ENCODE measurements at regions not wholly inside any gene's neighbourhood (a gene's known extent, or its start where the extent isn't known, plus 50 kb on each side); places are given as distances from the start of the nearest gene placed in this dataset.

DNA sequence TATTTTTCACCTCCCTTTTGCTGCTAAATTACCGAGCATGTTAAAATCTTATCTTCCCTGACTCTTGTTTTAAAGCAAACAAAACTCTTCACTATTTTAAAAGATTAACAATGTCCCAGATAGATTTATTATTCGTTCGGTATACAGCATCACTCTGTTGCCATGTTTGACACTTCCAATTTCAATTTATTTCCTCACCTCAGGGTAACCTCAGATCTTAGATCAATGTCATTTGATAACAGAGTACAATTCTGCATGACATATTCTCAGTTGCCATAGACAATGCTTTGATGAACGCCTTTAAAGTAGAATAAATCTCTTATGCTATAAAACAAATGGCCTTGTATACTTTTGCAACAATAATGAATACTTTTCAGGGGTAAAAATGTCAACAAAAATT is 1078.1 kb upstream of the IGFBP7 start:
- no peak for DNase-seq

- DNase-seq, result no peak
Observed at GRCh38 chr4:58175024-58175423, 1064.8 kb upstream of the IGFBP7 start.

GRCh38 chr4:58166490-58166889 is 1056.3 kb upstream of the IGFBP7 start:
- no peak for DNase-seq

- no peak for DNase-seq
Observed at GRCh38 chr4:58163156-58163555, 1053.0 kb upstream of the IGFBP7 start.

DNA sequence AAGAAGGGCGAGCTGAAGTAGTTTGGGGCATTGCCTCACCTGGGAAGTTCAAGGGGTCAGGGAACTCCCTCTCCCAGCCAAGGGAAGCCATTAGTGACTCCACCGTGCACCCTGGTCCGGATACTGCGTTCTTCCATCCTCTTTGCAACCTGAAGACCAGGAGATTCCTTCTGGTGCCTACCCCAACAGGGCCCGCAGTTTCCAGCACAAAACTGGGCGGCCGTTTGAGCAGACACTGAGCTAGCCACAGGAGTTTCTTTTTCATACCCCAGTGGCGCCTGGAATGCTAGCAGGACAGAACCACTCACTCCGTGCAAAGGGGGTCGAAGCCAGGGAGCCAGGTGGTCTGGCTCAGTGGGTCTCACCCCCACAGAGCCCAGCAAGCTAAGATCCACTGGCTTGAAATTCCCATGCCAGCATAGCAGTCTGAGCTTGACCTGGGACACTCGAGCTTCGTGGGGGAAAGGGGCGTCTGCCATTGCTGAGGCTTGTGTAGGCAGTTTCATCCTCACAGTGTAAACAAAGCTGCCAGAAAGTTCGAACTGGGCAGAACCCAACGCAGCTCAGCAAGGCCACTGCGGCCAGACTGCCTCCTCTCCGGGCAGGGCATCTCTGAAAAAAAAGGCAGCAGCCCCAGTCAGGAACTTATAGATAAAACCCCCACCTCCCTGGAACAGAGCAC is 1039.4 kb upstream of the IGFBP7 start:
- no peak for DNase-seq

DNA sequence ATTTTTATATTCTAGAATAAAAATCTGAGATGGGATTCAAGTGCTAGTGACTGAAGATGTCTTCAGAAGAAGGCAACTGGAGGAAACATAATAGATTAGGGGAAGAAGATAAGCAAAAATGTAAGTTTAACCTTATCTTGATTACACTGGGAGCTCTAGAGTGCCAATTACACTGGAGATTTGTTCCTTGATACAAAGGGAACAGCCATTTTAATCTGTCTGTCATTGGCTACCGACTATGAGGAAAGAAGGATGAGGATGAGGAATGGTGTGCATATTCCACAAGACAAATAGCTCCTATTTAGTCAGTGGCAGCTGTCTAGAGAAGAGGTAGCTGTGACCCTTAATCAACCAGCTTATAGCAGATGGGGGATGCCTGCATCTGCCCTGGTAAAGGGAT is 1034.5 kb upstream of the IGFBP7 start:
- no peak for DNase-seq

GRCh38 chr4:58138786-58139668 is 1028.8 kb upstream of the IGFBP7 start:
- DNase-seq, result no peak

DNA sequence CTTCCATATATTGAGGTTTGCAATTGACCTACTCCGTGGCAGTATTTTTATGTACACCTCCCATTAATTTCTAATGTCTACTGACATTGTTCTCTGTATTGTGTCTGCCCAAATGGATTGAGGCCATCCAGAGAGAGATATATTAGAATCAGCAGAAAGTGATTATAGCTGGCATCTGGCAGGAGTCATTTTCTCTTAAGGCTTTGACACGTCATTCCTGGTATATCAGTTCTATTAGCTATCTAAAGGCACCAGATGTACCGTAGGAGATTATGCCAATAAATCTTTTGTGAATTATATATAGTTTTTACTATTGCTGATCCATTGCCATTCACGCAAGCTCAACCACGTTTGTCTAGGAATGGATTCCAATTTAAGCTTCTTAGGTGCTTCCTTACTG is 1026.4 kb upstream of the IGFBP7 start:
- DNase-seq, result no peak

GRCh38 chr4:58127680-58128079 is 1017.5 kb upstream of the IGFBP7 start:
- no peak for DNase-seq

GRCh38 chr4:58119298-58119697 is 1009.1 kb upstream of the IGFBP7 start:
- DNase-seq, result no peak

DNA sequence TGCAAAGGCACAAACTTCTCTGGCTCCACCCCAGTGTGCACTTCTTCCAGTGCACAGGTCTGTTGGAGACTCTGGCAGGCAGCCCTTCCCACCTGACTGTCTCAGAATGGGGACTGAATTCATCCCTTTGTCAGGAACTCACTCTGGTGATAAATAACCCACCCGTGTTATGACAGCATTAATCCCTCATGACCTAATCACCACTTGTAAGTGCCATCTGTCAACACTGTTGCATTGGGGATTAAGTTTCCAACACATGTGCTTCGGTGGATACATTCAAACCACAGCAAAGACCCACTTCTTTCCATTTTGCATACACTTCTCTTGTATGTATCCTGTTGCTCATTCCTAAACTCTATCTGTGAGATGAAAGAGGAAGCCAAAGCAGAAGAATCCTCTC is 1002.9 kb upstream of the IGFBP7 start:
- no peak for DNase-seq

DNA sequence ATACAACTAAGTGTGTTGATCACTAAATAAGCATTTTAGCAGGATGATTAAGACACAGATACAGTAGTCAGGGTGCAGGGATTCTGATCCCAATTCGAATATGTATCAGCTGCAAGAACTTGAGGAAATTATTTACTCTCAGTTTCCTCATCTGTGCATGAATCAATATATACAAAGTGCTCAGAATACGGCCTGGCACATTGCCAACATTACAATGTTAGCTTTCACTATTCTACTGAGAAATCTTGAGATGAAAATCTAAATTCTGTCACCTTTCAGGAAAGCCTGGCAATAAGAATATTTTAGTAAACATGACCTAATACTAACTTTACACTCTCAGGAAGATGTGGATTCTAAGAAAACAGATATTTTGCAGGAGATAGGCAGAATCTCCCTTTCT is 1001.6 kb upstream of the IGFBP7 start:
- no peak for DNase-seq

DNA sequence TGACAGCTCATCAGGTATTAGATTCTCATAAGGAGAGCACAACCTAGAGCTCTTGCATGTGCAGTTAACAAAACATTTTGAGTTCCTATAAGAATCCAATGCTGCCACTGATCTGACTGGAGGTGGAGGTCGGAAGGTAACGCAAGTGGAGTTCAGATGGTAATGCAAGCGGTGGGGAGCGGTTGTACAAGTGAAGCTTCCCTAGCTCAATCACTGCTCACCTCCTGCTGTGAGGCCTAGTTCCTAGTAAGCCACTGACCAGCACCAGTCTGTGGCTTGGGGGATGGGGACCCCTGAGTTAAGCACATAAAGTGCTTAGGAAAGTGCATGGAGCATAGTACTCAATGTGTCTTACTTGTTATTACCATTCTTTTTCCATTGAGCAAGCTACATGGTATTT is 983.2 kb upstream of the IGFBP7 start:
- DNase-seq, result no peak

DNA sequence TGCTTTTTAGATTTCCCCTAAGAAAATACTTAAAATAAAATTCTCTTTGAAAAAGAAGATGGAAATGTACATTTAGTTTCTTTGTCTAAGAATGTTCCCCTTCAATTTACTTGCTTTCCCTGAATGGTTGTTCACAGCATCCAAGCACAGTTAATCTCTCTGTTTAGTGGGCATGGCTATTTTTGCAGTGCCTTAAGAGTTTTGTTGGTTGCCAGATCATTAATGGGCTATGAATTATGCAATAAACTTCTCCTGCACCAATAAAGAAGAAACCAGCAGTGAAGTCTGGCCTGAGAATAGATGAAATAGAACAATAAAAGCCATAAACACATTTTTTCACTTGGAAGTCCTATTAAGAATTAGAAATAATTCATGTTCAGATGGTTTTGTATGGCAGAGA is 980.4 kb upstream of the IGFBP7 start:
- no peak for DNase-seq

GRCh38 chr4:58081356-58081755 is 971.2 kb upstream of the IGFBP7 start:
- DNase-seq, result no peak

- no peak for DNase-seq
Observed at GRCh38 chr4:58075724-58076123, 965.5 kb upstream of the IGFBP7 start.

DNA sequence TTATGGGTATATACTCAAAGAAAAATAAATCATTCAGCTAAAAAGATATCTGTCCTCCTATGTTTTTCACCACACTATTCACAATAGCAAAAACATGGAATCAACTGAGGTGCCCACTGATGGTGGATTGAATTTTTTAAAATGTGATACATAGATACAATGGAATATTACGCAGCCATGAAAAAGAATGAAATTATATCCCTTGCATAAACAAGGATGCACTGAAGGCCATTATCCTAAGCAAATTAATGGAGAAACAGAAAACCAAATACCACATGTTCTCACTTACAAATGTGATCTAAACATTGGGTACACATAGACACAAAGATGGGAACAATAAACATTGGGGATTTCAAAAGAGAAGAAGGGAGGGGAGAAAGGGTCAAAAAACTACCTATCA is 964.2 kb upstream of the IGFBP7 start:
- no peak for DNase-seq

GRCh38 chr4:58070726-58071125 is 960.5 kb upstream of the IGFBP7 start:
- DNase-seq, result no peak

- no peak for DNase-seq
Observed at GRCh38 chr4:58064653-58065052, 954.5 kb upstream of the IGFBP7 start.

GRCh38 chr4:58063404-58064160 is 953.4 kb upstream of the IGFBP7 start:
- DNase-seq, result no peak

DNA sequence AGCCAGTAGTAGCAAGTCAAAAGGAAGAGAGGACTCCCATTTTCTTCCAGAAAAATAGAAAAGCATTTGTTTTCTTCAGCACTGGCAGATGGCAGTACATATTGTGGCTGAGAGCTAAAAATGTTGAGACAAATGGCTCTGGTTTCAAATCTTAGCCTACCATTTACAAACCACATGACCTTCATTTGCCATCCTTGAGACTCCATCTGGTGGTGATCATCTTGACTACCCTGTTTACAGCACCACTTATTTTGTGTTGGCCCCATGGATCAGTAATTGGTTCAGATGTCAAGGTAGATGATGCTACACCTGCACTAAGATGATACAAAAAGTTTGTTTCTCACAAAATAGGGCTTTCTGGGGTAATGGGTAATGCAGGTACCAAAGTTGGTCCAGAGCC is 951.8 kb upstream of the IGFBP7 start:
- no peak for DNase-seq

DNA sequence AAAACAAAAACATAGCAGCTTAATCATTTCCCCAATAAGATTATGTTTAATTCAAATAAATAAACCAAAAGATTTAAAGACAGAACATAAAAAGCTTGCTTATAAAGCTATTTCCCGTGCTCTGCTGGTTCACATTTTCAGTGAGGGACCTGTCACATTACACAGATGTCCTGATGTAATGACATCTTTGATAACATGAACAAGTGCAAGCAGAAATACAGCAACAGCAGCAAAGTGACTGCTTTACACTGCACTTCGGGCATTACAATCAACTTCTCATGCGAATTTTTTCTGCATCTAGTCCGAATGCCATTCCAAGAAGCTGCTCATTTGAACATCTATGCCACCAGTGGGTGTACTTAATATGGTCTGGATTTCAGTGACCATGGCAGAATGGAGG is 940.3 kb upstream of the IGFBP7 start:
- no peak for DNase-seq

DNA sequence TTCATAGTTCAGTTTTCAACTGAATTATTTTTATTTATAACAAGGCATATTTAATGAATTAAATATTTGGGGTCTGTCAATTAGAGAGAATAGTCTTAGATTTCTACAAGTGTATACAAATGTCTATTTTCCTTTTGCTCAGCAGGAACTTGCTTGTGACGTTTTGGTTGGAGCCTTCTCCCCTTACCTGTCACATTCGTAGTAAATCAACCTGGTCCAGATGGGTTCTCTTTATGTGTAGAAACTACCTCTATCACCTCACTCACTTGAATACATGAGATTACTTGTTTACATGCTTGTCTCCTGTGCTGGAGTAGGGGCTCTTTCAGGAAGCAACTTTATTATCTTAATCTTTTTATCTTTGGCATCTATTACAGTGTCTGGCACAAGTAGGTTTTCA is 938.3 kb upstream of the IGFBP7 start:
- no peak for DNase-seq

- no peak for DNase-seq
Observed at GRCh38 chr4:58042176-58042575, 932.0 kb upstream of the IGFBP7 start.

Data from dermis blood vessel endothelial cell (primary cell).